Activated CD8-positive, alpha-beta memory T cell treated with anti-CD3 and anti-CD28 coated beads, Interleukin-2, amount 10 ng/mL, durations not matched to agents 7 days and 5 days (primary cell): ENCODE measurements at regions not wholly inside any gene's neighbourhood (a gene's known extent, or its start where the extent isn't known, plus 50 kb on each side); places are given as distances from the start of the nearest gene placed in this dataset.
A peak's percentile ranks its signal among the peaks of the same experiment; 100 is the strongest.

Experiments
- ATAC-seq: fragments of 150-1000 bp; cut with Tn5 transposase; one replicate; pipeline ENCODE4 v1.10.0; 2021; ENCODE audit warnings: moderate library complexity
- CTCF ChIA-PET: fragments of 350-600 bp; sonication (Branson Sonifier 250); formaldehyde crosslinking; loops from one replicate; lab custom pipeline; 2021; ENCODE audit warnings: antibody characterized with exemption; lab: Charles Lee
- DNase-seq: peaks from one replicate; pipeline ENCODE4 v3.0.0-alpha.2; 2020
- H3K27ac Mint-ChIP-seq: one replicate; pipeline ENCODE4 v1.8.0; 2021; ENCODE audit warnings: mild to moderate bottlenecking, mixed read lengths
- H3K27me3 Mint-ChIP-seq: one replicate; pipeline ENCODE4 v1.8.0; 2021; ENCODE audit warnings: mixed read lengths
- H3K36me3 Mint-ChIP-seq: one replicate; pipeline ENCODE4 v1.8.0; 2021; ENCODE audit warnings: mild to moderate bottlenecking, mixed read lengths
- H3K4me1 Mint-ChIP-seq: one replicate; pipeline ENCODE4 v1.8.0; 2021; ENCODE audit warnings: mixed read lengths
- H3K4me3 Mint-ChIP-seq: one replicate; pipeline ENCODE4 v1.8.0; 2021; ENCODE audit warnings: mild to moderate bottlenecking, moderate library complexity, mixed read lengths
- H3K9me3 Mint-ChIP-seq: one replicate; pipeline ENCODE4 v1.8.0; 2022; ENCODE audit warnings: low read depth, mixed read lengths

- DNase-seq (no peak), ATAC-seq (no peak)
- Mint-ChIP-seq H3K9me3 (no peaks in the 10 kb centered on the region), H3K4me1 (no peaks in the 10 kb centered on the region), H3K36me3 (no peaks in the 10 kb centered on the region), H3K27me3 (peaks cover 25% of the 10 kb centered on the region), H3K27ac (no peak overlapping the region), H3K4me3 (no peak overlapping the region)
- CTCF ChIA-PET, result no interaction called here
Measured at GRCh38 chr13:97568850-97569249, 134.9 kb downstream of the RAP2A start.

GRCh38 chr13:97569841-97570240 is 135.9 kb downstream of the RAP2A start:
- no peak overlapping the region for H3K4me3 Mint-ChIP-seq
- CTCF ChIA-PET, result no interaction called here

GRCh38 chr13:97570442-97570841 is 136.5 kb downstream of the RAP2A start:
- Mint-ChIP-seq H3K4me3 (no peak overlapping the region), H3K9me3 (no peaks in the 10 kb centered on the region), H3K27ac (no peak overlapping the region), H3K36me3 (no peaks in the 10 kb centered on the region), H3K27me3 (peaks cover 25% of the 10 kb centered on the region), H3K4me1 (no peaks in the 10 kb centered on the region)
- ATAC-seq (no peak), DNase-seq (no peak)
- CTCF ChIA-PET, result no interaction called here

More at GRCh38 chr13:97569841-97570240, 135.9 kb downstream of the RAP2A start:
- no peak for ATAC-seq
- H3K9me3 Mint-ChIP-seq, result no peaks in the 10 kb centered on the region
- H3K4me1 Mint-ChIP-seq, result no peaks in the 10 kb centered on the region
- H3K36me3 Mint-ChIP-seq, result no peaks in the 10 kb centered on the region
- no peak for DNase-seq
- no peak overlapping the region for H3K27ac Mint-ChIP-seq
- H3K27me3 Mint-ChIP-seq, result peaks cover 24% of the 10 kb centered on the region

DNA sequence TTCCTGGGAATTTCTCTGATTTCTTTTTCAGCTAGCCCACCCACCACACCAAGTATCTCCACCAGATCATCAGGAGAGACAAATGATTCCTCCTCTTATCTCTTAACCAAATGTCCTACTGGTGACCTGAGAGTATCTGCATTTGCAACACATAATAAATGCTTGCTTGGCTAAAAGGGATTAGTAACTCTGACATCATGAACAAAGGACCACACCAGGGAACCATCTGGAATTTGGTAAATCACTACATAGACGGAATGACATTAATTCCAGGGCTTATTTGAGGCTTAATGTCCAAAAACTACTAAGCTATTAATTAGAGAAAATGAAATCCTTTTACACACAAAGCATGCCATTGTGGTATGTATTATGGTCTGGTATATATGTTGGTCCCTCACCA is 139.0 kb downstream of the RAP2A start:
- no peak overlapping the region for H3K27ac Mint-ChIP-seq
- no peaks in the 10 kb centered on the region for H3K36me3 Mint-ChIP-seq
- H3K9me3 Mint-ChIP-seq, result no peaks in the 10 kb centered on the region
- CTCF ChIA-PET, result no interaction called here
- no peaks in the 10 kb centered on the region for H3K4me1 Mint-ChIP-seq
- no peak overlapping the region for H3K4me3 Mint-ChIP-seq
- H3K27me3 Mint-ChIP-seq, result peaks cover 21% of the 10 kb centered on the region
- ATAC-seq (no peak), DNase-seq (no peak)

- H3K4me1 Mint-ChIP-seq, result no peaks in the 10 kb centered on the region
- H3K9me3 Mint-ChIP-seq, result no peaks in the 10 kb centered on the region
- no peaks in the 10 kb centered on the region for H3K36me3 Mint-ChIP-seq
- ATAC-seq, result no peak
- CTCF ChIA-PET, result no interaction called here
- DNase-seq, result no peak
- H3K27me3 Mint-ChIP-seq, result peaks cover 35% of the 10 kb centered on the region
- no peak overlapping the region for H3K27ac Mint-ChIP-seq
- H3K4me3 Mint-ChIP-seq, result no peak overlapping the region
Measured at GRCh38 chr13:97574926-97575325, 141.0 kb downstream of the RAP2A start.

DNA sequence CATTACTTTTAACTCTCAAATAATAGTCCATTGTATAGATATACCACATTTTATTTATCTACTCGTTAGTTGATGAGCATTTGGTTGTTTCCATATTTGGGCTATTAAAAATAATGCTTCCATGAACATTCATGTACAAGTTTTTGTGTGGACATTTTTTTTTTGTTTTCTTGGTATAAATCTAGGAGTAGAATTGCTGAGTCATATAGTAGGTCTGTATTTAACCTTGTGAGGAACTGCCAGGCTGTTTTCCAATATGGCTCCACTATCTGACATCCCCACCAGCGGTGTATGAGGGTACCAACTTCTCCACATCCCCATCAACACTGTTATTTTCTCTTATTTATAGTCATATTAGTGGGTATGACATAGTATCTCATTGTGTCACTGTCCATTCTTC is 143.1 kb downstream of the RAP2A start:
- peaks cover 3% of the 10 kb centered on the region for H3K4me1 Mint-ChIP-seq
- CTCF ChIA-PET, result no interaction called here
- no peaks in the 10 kb centered on the region for H3K36me3 Mint-ChIP-seq
- no peak overlapping the region for H3K27ac Mint-ChIP-seq
- no peak overlapping the region for H3K4me3 Mint-ChIP-seq
- no peak for ATAC-seq
- DNase-seq, result no peak
- H3K9me3 Mint-ChIP-seq, result no peaks in the 10 kb centered on the region
- peaks cover 36% of the 10 kb centered on the region for H3K27me3 Mint-ChIP-seq

DNA sequence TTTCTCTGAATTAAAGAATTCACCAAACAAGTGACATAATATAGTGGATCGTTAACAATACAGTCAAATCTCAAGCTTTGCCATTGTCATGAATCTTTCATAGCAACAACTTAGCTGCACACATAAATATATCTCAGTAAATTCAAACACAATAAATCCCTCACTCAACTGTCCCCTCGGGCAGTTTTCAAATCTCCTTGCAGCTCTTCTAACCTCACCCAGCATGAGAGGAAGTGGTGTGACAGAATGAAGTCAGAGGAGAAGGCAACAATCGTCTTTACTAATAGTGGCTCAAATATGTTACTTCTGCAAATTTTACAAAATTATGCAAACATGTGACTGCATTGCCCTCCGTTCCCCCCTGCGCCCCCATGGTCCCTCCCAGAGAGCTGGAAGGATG is 148.2 kb downstream of the RAP2A start:
- no peak for ATAC-seq
- no peak overlapping the region for H3K27ac Mint-ChIP-seq

DNA sequence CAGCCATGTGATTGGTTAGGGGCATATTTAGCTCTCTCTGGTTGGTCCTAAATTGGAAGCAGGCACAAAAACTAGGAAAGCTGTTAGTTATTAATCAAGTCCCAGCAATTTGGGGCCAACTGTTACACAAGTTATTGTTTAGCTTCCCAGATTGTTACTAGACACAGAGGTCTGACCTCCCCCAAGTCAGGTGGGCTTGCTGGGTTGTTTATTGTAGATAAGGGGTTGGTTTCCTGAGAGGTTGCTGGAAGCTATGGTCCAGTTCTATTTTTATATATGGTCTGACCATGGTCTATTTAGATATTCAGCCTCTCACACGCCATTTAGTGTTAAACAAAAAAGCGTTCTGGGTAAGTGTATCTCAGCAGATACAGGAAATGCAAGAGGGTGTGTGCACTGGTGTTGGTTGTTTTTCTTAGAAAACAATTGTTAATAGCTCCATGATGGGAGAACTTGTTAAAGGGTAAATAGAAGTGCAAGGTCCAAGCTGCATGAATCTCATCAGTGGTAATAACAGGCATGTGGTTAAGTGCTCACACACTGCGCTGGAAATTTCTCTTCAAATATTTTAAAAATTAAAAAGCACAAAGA is 150.0 kb downstream of the RAP2A start:
- Mint-ChIP-seq H3K9me3 (no peaks in the 10 kb centered on the region), H3K4me3 (no peak overlapping the region), H3K4me1 (peaks cover 27% of the 10 kb centered on the region), H3K36me3 (peaks cover 2% of the 10 kb centered on the region), H3K27ac (peak overlapping the region; percentile 64), H3K27me3 (peaks cover 12% of the 10 kb centered on the region)
- ATAC-seq (no peak), DNase-seq (no peak)
- CTCF ChIA-PET, result no interaction called here

More for the DNA sequence above, 148.2 kb downstream of the RAP2A start:
- H3K36me3 Mint-ChIP-seq, result peaks cover 2% of the 10 kb centered on the region
- DNase-seq, result no peak
- no peaks in the 10 kb centered on the region for H3K9me3 Mint-ChIP-seq
- H3K4me1 Mint-ChIP-seq, result peaks cover 27% of the 10 kb centered on the region
- CTCF ChIA-PET, result no interaction called here
- H3K4me3 Mint-ChIP-seq, result no peak overlapping the region
- peaks cover 27% of the 10 kb centered on the region for H3K27me3 Mint-ChIP-seq

- peaks cover 30% of the 10 kb centered on the region for H3K4me1 Mint-ChIP-seq
- no peak overlapping the region for H3K27ac Mint-ChIP-seq
- DNase-seq (no peak), ATAC-seq (no peak)
- H3K27me3 Mint-ChIP-seq, result peaks cover 1% of the 10 kb centered on the region
- CTCF ChIA-PET, result no interaction called here
- H3K4me3 Mint-ChIP-seq, result no peak overlapping the region
- peaks cover 2% of the 10 kb centered on the region for H3K36me3 Mint-ChIP-seq
- H3K9me3 Mint-ChIP-seq, result no peaks in the 10 kb centered on the region
Measured at GRCh38 chr13:97586941-97587340, 153.0 kb downstream of the RAP2A start.

DNA sequence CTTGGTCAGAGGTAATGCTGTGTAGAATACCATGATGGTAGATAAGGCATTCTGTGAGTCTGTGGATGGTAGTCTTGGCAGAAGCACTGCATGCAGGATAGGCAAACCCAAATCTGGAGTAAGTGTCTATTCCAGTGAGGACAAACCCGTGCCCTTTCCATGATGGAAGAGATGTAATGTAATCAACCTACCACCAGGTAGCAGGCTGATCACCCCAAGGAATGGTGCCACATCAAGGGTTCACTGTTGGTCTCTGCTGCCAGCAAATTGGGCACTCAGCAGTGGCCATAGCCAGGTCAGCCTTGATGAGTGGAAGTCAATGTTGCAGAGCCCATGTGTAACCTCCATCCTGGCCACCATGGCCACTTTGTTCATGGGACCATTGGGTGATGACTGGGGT is 155.0 kb downstream of the RAP2A start:
- H3K27me3 Mint-ChIP-seq, result no peaks in the 10 kb centered on the region
- no peak overlapping the region for H3K4me3 Mint-ChIP-seq
- H3K4me1 Mint-ChIP-seq, result peaks cover 16% of the 10 kb centered on the region
- ATAC-seq (no peak), DNase-seq (no peak)
- no peaks in the 10 kb centered on the region for H3K9me3 Mint-ChIP-seq
- CTCF ChIA-PET, result no interaction called here
- no peaks in the 10 kb centered on the region for H3K36me3 Mint-ChIP-seq
- no peak overlapping the region for H3K27ac Mint-ChIP-seq

DNA sequence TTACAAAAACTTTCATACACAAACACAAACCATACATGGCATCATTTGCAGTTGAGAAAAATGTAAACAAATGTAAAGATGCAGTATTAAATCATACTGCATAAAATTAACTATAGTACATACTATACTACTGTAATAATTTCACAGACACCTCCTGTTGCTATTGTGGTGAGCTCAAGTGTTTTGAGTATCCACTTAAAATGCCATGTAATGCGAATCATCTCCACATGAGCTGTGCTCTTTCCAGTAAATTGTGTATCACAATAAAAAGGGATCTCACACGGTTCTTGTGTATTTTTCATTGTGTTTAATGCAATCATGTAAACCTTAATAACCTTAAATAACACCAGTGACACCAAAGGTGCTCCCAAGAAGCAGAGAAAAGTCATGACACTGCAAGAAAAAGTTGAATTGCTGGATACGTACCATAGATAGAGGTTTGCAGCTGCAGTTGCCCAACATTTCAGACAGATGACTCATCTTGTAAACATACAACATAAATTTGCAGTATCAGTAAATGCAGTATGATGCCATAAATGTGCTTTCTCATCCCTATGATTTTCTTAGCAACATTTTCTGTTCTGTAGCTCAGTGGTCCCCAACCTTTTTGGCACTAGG is 166.6 kb downstream of the RAP2A start:
- ATAC-seq (no peak), DNase-seq (no peak)
- peaks cover 12% of the 10 kb centered on the region for H3K27me3 Mint-ChIP-seq
- H3K27ac Mint-ChIP-seq, result no peak overlapping the region
- no peaks in the 10 kb centered on the region for H3K36me3 Mint-ChIP-seq
- no peaks in the 10 kb centered on the region for H3K9me3 Mint-ChIP-seq
- no peaks in the 10 kb centered on the region for H3K4me1 Mint-ChIP-seq
- H3K4me3 Mint-ChIP-seq, result no peak overlapping the region
- CTCF ChIA-PET, result no interaction called here

- H3K9me3 Mint-ChIP-seq, result no peaks in the 10 kb centered on the region
- no peak for ATAC-seq
- no peaks in the 10 kb centered on the region for H3K4me1 Mint-ChIP-seq
- no peaks in the 10 kb centered on the region for H3K36me3 Mint-ChIP-seq
- H3K27me3 Mint-ChIP-seq, result peaks cover 8% of the 10 kb centered on the region
- DNase-seq, result no peak
- CTCF ChIA-PET, result no interaction called here
- no peak overlapping the region for H3K27ac Mint-ChIP-seq
- no peak overlapping the region for H3K4me3 Mint-ChIP-seq
Measured at GRCh38 chr13:97615266-97615665, 181.3 kb downstream of the RAP2A start.

GRCh38 chr13:97616385-97616784 is 182.4 kb downstream of the RAP2A start:
- CTCF ChIA-PET, result no interaction called here
- DNase-seq (no peak), ATAC-seq (no peak)
- Mint-ChIP-seq H3K27ac (no peak overlapping the region), H3K36me3 (no peaks in the 10 kb centered on the region), H3K4me3 (no peak overlapping the region), H3K27me3 (peaks cover 8% of the 10 kb centered on the region), H3K4me1 (no peaks in the 10 kb centered on the region), H3K9me3 (no peaks in the 10 kb centered on the region)

DNA sequence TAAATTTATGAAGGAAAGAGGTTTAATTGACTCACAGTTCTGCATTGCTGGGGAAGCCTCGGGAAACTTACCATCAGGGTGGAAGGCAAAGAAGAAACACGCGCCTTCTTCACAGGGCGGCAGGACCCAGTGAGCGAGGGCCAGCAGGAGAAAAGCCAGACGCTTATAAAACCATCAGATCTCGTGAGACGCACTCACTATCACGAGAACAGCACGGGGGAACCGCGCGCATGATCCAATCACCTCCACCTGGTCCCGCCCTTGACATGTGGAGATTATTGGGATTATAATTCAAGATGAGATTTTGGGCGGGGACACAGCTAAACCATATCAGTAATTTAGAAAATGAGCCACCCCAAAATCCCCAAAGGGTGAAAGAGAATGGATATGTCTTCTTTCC is 187.1 kb downstream of the RAP2A start:
- H3K9me3 Mint-ChIP-seq, result no peaks in the 10 kb centered on the region
- no peak overlapping the region for H3K27ac Mint-ChIP-seq
- ATAC-seq (no peak), DNase-seq (no peak)
- H3K27me3 Mint-ChIP-seq, result peaks cover 8% of the 10 kb centered on the region
- H3K36me3 Mint-ChIP-seq, result no peaks in the 10 kb centered on the region
- no peak overlapping the region for H3K4me3 Mint-ChIP-seq
- H3K4me1 Mint-ChIP-seq, result no peaks in the 10 kb centered on the region
- CTCF ChIA-PET, result no interaction called here
